HS-5 (cell line): ENCODE measurements at regions not wholly inside any gene's neighbourhood (a gene's known extent, or its start where the extent isn't known, plus 50 kb on each side); places are given as distances from the start of the nearest gene placed in this dataset.

Experiments
- DNase-seq: peaks from one replicate; pipeline ENCODE4 v3.0.0-alpha.2; 2012; ENCODE audit warnings: low read depth

GRCh38 chr3:159536876-159537275 lies 451.8 kb upstream of the IL12A start:
- DNase-seq: no peak

- no peak for DNase-seq
Measured at GRCh38 chr3:159538507-159538906, 450.1 kb upstream of the IL12A start.

GRCh38 chr3:159540882-159541495 lies 447.6 kb upstream of the IL12A start:
- no peak for DNase-seq

- DNase-seq: peak; percentile 58
Measured at GRCh38 chr3:159548675-159549335, 439.8 kb upstream of the IL12A start.

- no peak for DNase-seq
Measured at GRCh38 chr3:159555205-159555604, 433.4 kb upstream of the IL12A start.

- no peak for DNase-seq
Measured at GRCh38 chr3:159559771-159560170, 428.9 kb upstream of the IL12A start.

- no peak for DNase-seq
Measured at GRCh38 chr3:159560214-159560979, 428.2 kb upstream of the IL12A start.

- DNase-seq: no peak
Measured at GRCh38 chr3:159565313-159565712, 423.3 kb upstream of the IL12A start.

GRCh38 chr3:159583662-159584061 lies 405.0 kb upstream of the IL12A start:
- DNase-seq: no peak

GRCh38 chr3:159584421-159584820 lies 404.2 kb upstream of the IL12A start:
- no peak for DNase-seq

- peak; percentile 23 for DNase-seq
Measured at GRCh38 chr3:159586571-159587202, 401.9 kb upstream of the IL12A start.

GRCh38 chr3:159593927-159594605 lies 394.6 kb upstream of the IL12A start:
- DNase-seq: no peak

- no peak for DNase-seq
Measured at GRCh38 chr3:159600291-159600690, 388.3 kb upstream of the IL12A start.

- peak; percentile 61 for DNase-seq
Measured at GRCh38 chr3:159604151-159604581, 384.5 kb upstream of the IL12A start.

- no peak for DNase-seq
Measured at GRCh38 chr3:159605101-159605500, 383.5 kb upstream of the IL12A start.

GRCh38 chr3:159605776-159606175 lies 382.9 kb upstream of the IL12A start:
- DNase-seq: no peak

- no peak for DNase-seq
Measured at GRCh38 chr3:159607856-159608255, 380.8 kb upstream of the IL12A start.

- DNase-seq: no peak
Measured at GRCh38 chr3:159608311-159608710, 380.3 kb upstream of the IL12A start.

GRCh38 chr3:159609625-159610024 lies 379.0 kb upstream of the IL12A start:
- DNase-seq: peak; percentile 48

GRCh38 chr3:159616234-159616825 lies 372.3 kb upstream of the IL12A start:
- DNase-seq: no peak

- DNase-seq: no peak
Measured at GRCh38 chr3:159619341-159619885, 369.2 kb upstream of the IL12A start.
